GM20000 (cell line): ENCODE measurements at regions not wholly inside any gene's neighbourhood (a gene's known extent, or its start where the extent isn't known, plus 50 kb on each side); places are given as distances from the start of the nearest gene placed in this dataset.

Source experiments
- DNase-seq: peaks from one replicate; pipeline ENCODE4 v3.0.0; 2012; ENCODE audit warnings: low spot score
- CTCF ChIP-seq: IDR thresholded peaks from 2 replicates; pipeline ENCODE4 v1.5.1; 2012; ENCODE audit warnings: mild to moderate bottlenecking, control low read depth; ENCODE audit errors: extremely low read depth, missing control alignments

- TF ChIP-seq CTCF: no peak
- DNase-seq: no peak
These were observed 225.7 kb upstream of the AMIGO2 start for GRCh38 chr12:47305464-47305863.

GRCh38 chr12:47303995-47304560 is 224.3 kb upstream of the AMIGO2 start:
- no peak for DNase-seq
- no peak for TF ChIP-seq CTCF

DNA sequence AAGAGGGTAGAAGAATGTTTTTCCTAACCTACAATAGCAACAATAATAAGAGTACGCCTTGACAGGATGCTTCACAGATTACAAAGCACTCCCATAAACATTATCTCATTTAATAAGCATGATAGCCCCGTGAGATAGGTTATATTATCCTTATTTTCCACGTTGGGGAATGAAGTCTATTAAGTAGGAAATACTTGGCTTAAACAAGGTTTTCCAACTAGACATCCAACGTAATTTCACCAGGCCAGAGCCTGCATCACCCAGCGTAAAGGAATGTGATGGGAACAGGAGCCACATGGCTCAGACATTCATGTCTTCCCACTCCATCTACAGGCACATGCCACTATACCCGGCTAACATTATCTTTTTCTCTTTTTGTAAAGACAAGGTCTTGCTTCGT is 223.4 kb upstream of the AMIGO2 start:
- TF ChIP-seq CTCF: no peak
- DNase-seq: no peak

DNA sequence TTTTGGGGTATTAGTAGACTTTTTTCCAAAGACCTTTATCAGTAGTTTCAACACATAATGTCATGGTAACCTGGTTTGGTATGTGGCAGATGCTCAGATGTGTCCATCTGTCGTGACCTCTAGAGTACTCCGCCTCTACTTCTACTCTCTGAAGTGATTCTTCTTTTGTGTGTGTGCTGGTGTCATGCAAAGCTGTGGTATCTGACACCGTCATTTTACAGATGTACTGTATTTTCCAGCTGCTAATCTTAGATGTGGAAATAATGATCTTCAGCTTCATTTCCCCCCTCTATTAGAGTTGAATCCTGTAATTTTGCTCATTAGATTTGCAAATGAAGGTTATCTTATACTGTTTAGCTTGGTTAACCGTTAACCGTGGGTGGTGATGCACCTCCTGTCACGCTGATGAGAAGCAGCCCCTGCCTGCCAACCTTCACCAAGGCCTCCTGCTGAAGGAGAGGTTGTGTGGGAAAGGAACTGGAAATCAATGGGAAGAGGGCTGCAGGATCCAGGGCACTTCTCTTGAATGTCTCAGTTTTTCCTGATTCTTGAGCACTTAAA is 222.4 kb upstream of the AMIGO2 start:
- TF ChIP-seq CTCF: no peak
- peak; percentile 46 for DNase-seq

- no peak for TF ChIP-seq CTCF
- DNase-seq: no peak
These were observed 219.8 kb upstream of the AMIGO2 start for GRCh38 chr12:47299586-47299985.

GRCh38 chr12:47297993-47298392 is 218.2 kb upstream of the AMIGO2 start:
- no peak for TF ChIP-seq CTCF
- DNase-seq: no peak

- TF ChIP-seq CTCF: no peak
- no peak for DNase-seq
These were observed 217.1 kb upstream of the AMIGO2 start for GRCh38 chr12:47296828-47297227.
